Glutamatergic neuron (in vitro differentiated cells): ENCODE measurements at regions not wholly inside any gene's neighbourhood (a gene's known extent, or its start where the extent isn't known, plus 50 kb on each side); places are given as distances from the start of the nearest gene placed in this dataset.

Experiments used
- DNase-seq: peaks from one replicate; pipeline ENCODE4 v3.0.0; 2022
- H3K27ac Mint-ChIP-seq: one replicate; pipeline ENCODE4 v1.8.0; 2020; ENCODE audit warnings: mild to moderate bottlenecking, mixed read lengths, inconsistent platforms; ENCODE audit not compliant: unreplicated experiment
- H3K27me3 Mint-ChIP-seq: one replicate; pipeline ENCODE4 v1.8.0; 2020; ENCODE audit warnings: mild to moderate bottlenecking, moderate library complexity, mixed read lengths, inconsistent platforms; ENCODE audit not compliant: unreplicated experiment
- H3K36me3 Mint-ChIP-seq: one replicate; pipeline ENCODE4 v1.8.0; 2020; ENCODE audit warnings: mild to moderate bottlenecking, mixed read lengths, inconsistent platforms; ENCODE audit not compliant: unreplicated experiment
- H3K4me1 Mint-ChIP-seq: one replicate; pipeline ENCODE4 v1.8.0; 2020; ENCODE audit warnings: mild to moderate bottlenecking, low read depth, mixed read lengths, inconsistent platforms; ENCODE audit not compliant: unreplicated experiment
- H3K4me3 Mint-ChIP-seq: one replicate; pipeline ENCODE4 v1.8.0; 2020; ENCODE audit warnings: mild to moderate bottlenecking, mixed read lengths, inconsistent platforms; ENCODE audit not compliant: unreplicated experiment
- H3K9me3 Mint-ChIP-seq: one replicate; pipeline ENCODE4 v1.8.0; 2020; ENCODE audit warnings: mild to moderate bottlenecking, moderate library complexity, mixed read lengths, inconsistent platforms; ENCODE audit not compliant: unreplicated experiment
- TF ChIP-seq, protein P1 (sequence below): fragments of 200-600 bp; sonication (generic); IDR thresholded peaks from one replicate; pipeline ENCODE4 v1.5.0; 2021; ENCODE audit not compliant: partially characterized antibody, unreplicated experiment

DNA sequence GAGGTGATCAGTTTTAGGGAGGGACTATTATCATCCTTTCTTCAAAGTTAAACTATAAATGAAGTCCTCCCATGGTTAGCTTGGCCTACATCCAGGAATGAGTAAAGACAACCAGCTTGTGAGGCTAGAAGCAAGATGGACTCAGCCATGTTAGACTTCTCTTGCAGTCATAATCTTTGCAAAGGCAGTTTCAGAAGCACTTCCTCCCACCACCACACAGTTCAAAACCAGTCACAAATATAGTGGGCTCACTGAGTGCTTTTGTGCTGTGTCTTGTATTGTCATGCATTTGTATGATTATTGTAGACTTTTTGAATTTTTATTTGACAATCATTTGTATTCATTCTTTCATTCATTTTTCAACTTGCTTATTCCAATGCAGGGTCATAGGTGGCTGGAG, 204.5 kb downstream of the ZNF674 start:
- Mint-ChIP-seq H3K9me3 (no peaks in the 10 kb centered on the region), H3K4me3 (no peak overlapping the region), H3K36me3 (no peaks in the 10 kb centered on the region), H3K27me3 (no peaks in the 10 kb centered on the region), H3K4me1 (no peaks in the 10 kb centered on the region), H3K27ac (no peak overlapping the region)
- TF ChIP-seq, protein P1, sequence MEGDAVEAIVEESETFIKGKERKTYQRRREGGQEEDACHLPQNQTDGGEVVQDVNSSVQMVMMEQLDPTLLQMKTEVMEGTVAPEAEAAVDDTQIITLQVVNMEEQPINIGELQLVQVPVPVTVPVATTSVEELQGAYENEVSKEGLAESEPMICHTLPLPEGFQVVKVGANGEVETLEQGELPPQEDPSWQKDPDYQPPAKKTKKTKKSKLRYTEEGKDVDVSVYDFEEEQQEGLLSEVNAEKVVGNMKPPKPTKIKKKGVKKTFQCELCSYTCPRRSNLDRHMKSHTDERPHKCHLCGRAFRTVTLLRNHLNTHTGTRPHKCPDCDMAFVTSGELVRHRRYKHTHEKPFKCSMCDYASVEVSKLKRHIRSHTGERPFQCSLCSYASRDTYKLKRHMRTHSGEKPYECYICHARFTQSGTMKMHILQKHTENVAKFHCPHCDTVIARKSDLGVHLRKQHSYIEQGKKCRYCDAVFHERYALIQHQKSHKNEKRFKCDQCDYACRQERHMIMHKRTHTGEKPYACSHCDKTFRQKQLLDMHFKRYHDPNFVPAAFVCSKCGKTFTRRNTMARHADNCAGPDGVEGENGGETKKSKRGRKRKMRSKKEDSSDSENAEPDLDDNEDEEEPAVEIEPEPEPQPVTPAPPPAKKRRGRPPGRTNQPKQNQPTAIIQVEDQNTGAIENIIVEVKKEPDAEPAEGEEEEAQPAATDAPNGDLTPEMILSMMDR, result no peak
- no peak for DNase-seq

DNA sequence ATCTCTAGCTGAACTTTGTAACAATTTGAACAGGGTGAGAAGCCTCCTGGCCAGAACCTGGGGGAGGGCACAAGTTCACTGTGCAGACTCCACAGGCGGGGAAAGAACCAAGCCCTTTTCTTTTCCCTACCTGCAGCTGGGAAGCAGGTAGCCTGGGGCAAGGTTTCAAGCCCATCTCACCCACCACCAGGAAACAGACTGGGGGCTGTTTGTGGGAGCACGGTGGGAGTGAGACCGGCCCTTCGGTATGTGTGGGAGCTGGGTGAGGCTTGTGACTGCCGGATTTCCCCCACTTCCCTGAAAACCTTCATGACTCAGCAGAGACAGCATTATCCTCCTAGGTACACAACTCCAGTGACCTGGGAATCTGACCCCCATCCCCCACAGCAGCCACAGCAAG, 211.7 kb downstream of the ZNF674 start:
- no peaks in the 10 kb centered on the region for H3K9me3 Mint-ChIP-seq
- no peaks in the 10 kb centered on the region for H3K4me1 Mint-ChIP-seq
- H3K27me3 Mint-ChIP-seq, result no peaks in the 10 kb centered on the region
- H3K4me3 Mint-ChIP-seq, result no peak overlapping the region
- no peak for DNase-seq
- no peak overlapping the region for H3K27ac Mint-ChIP-seq
- TF ChIP-seq, protein P1, result no peak
- H3K36me3 Mint-ChIP-seq, result no peaks in the 10 kb centered on the region

DNA sequence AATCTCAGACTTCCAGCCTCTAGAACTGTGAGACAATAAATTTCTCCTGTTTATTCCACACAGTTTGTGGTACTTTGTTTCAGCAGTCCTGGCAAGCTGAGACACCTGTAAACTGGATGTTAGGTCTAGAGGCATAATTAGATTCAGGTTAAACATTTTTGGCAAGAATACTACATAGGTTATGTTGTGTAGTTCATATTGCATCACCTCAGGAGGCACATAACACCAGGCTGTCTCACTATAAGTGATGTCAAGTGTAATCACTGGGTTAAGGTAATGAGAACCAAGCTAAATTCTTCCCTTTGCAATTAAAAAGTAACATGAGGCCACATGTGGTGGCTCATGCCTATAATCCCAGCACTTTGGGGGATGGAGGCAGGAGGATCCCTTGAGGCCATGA, 214.2 kb downstream of the ZNF674 start:
- Mint-ChIP-seq H3K27me3 (no peaks in the 10 kb centered on the region), H3K36me3 (no peaks in the 10 kb centered on the region), H3K27ac (no peak overlapping the region), H3K9me3 (no peaks in the 10 kb centered on the region), H3K4me1 (no peaks in the 10 kb centered on the region), H3K4me3 (no peak overlapping the region)
- TF ChIP-seq, protein P1, result no peak
- DNase-seq, result no peak

DNA sequence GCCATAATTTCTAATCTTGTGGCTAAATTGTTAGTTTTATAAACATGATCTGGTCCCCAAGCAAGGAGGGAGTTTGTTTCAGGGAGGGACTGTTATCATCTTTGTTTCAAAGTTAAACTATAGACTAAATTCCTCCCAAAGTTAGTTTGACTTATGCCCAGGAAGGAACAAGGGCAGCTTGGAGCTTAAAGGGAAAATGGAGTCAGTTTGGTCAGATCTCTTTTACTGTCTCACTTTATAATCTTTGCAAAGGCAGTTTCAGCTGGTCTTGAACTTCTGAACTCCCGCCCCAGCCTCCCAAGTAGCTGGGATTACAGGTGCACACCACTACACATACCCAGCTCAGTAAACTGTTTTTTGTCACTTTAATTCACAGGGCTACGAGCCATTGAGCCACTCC, 214.7 kb downstream of the ZNF674 start:
- no peaks in the 10 kb centered on the region for H3K9me3 Mint-ChIP-seq
- no peaks in the 10 kb centered on the region for H3K4me1 Mint-ChIP-seq
- no peaks in the 10 kb centered on the region for H3K27me3 Mint-ChIP-seq

DNA sequence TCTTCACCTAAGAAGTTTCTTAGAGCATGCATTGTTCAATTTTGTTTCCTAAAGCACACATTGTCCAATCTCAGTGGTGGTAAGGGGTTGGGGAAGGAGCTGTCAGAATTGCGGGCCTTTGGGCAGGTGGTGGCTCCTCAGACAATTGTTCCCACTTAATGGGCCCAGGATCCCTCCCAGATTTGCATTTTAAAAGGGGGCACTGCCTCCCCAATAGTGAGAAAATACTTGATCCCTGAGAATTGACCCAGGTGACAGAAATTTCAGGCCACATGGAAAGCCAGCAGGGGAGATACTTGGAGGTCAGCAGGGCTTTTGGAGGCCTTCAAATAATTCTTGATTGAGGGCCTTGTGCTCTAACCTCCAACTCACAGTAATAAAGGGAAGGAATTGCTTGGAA, 217.1 kb downstream of the ZNF674 start:
- Mint-ChIP-seq H3K27ac (no peak overlapping the region), H3K4me3 (no peak overlapping the region), H3K9me3 (no peaks in the 10 kb centered on the region), H3K27me3 (no peaks in the 10 kb centered on the region), H3K36me3 (no peaks in the 10 kb centered on the region), H3K4me1 (no peaks in the 10 kb centered on the region)
- TF ChIP-seq, protein P1, result no peak
- no peak for DNase-seq

More for the DNA sequence above, 214.7 kb downstream of the ZNF674 start:
- no peak overlapping the region for H3K27ac Mint-ChIP-seq
- no peaks in the 10 kb centered on the region for H3K36me3 Mint-ChIP-seq
- TF ChIP-seq, protein P1, result no peak
- DNase-seq, result no peak
- H3K4me3 Mint-ChIP-seq, result no peak overlapping the region
